ENCODE measurements at regions not wholly inside any gene's neighbourhood (a gene's known extent, or its start where the extent isn't known, plus 50 kb on each side); places are given as distances from the start of the nearest gene placed in this dataset.

DNA sequence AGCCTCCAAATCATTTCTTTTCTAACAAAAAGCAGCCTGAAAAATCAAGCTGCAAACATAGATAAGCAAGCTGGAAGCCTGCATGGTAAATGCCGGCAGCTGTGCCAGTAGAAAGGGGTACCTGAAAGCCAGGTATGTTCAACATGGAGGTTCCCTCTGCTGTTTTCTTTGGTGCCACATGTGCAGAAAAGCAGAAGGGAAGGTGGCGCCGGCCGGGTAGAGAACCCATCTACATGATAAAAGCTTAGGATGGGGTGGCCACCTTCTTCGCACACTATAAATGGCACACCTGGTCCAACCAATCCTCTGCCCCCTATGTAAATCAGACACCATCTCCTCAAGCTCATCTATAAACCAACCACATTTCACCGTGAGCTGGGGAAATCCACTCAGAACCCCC lies 268.9 kb upstream of the IRX2 start:
- Histone ChIP-seq H3K4me1 (ENCODE audit: control insufficient read depth in 1 of 2, low read depth in 2 of 2) (no peaks in the 10 kb centered on the region), H3K9me3 (no peaks in the 10 kb centered on the region), H3K27ac (no peak overlapping the region), H3K36me3 (no peaks in the 10 kb centered on the region), H3K4me3 (no peak overlapping the region), H3K27me3 (replicated peaks; ENCODE audit: insufficient read depth) (no peaks in the 10 kb centered on the region)
- no peak for ATAC-seq (ENCODE audit: insufficient number of reproducible peaks, low FRiP score, low read depth)
- TF ChIP-seq, protein P1, sequence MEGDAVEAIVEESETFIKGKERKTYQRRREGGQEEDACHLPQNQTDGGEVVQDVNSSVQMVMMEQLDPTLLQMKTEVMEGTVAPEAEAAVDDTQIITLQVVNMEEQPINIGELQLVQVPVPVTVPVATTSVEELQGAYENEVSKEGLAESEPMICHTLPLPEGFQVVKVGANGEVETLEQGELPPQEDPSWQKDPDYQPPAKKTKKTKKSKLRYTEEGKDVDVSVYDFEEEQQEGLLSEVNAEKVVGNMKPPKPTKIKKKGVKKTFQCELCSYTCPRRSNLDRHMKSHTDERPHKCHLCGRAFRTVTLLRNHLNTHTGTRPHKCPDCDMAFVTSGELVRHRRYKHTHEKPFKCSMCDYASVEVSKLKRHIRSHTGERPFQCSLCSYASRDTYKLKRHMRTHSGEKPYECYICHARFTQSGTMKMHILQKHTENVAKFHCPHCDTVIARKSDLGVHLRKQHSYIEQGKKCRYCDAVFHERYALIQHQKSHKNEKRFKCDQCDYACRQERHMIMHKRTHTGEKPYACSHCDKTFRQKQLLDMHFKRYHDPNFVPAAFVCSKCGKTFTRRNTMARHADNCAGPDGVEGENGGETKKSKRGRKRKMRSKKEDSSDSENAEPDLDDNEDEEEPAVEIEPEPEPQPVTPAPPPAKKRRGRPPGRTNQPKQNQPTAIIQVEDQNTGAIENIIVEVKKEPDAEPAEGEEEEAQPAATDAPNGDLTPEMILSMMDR (IDR thresholded peaks at IDR 0.05) = no peak
- DNase-seq (ENCODE audit: low spot score) = no peak

DNA sequence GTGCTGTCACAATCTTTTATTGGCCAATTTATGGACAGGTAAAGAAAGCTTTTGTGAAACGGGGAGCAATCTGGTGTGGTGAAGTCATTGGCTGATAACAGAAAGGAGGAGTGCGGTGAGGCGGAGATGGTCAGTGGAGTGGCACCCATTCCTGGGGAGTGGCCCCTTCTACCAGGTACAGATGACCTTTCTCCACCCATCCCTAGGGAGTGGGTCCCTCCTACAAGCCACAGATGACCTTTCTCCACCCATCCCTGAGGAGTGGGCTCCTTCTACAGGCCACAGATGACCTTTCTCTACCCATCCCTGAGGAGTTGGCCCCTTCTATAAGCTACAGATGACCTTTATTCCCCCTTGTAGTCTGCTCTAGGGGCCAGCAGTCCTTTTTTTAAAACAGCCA lies 267.6 kb upstream of the IRX2 start:
- ATAC-seq (ENCODE audit: insufficient number of reproducible peaks, low FRiP score, low read depth) (no peak), DNase-seq (ENCODE audit: low spot score) (no peak)
- Histone ChIP-seq H3K9me3 (no peaks in the 10 kb centered on the region), H3K4me3 (no peak overlapping the region), H3K36me3 (no peaks in the 10 kb centered on the region), H3K27ac (no peak overlapping the region), H3K4me1 (ENCODE audit: control insufficient read depth in 1 of 2, low read depth in 2 of 2) (no peaks in the 10 kb centered on the region), H3K27me3 (replicated peaks; ENCODE audit: insufficient read depth) (no peaks in the 10 kb centered on the region)
- TF ChIP-seq, protein P1 (IDR thresholded peaks at IDR 0.05) = no peak

DNA sequence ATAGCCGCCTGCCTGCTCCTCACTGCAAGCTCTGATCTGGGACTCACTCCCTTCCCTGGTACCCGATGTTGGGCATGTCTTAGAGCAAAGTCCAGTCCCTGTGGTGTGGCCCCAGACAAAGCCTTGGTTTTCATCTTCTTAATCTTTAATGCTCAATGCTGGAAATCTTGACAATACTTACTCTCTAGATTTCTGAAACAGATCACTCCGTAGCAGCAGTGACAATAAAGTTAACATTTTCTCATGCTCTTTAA lies 260.2 kb upstream of the IRX2 start:
- no peak for ATAC-seq (ENCODE audit: insufficient number of reproducible peaks, low FRiP score, low read depth)
- H3K36me3 ChIP-seq = no peaks in the 10 kb centered on the region
- no peak overlapping the region for H3K4me3 ChIP-seq
- no peaks in the 10 kb centered on the region for H3K4me1 ChIP-seq (ENCODE audit: control insufficient read depth in 1 of 2, low read depth in 2 of 2)
- no peaks in the 10 kb centered on the region for H3K9me3 ChIP-seq
- H3K27ac ChIP-seq = no peak overlapping the region
- TF ChIP-seq, protein P1 (IDR thresholded peaks at IDR 0.05) = no peak
- no peak for DNase-seq (ENCODE audit: low spot score)
- no peaks in the 10 kb centered on the region for H3K27me3 ChIP-seq (replicated peaks; ENCODE audit: insufficient read depth)

DNA sequence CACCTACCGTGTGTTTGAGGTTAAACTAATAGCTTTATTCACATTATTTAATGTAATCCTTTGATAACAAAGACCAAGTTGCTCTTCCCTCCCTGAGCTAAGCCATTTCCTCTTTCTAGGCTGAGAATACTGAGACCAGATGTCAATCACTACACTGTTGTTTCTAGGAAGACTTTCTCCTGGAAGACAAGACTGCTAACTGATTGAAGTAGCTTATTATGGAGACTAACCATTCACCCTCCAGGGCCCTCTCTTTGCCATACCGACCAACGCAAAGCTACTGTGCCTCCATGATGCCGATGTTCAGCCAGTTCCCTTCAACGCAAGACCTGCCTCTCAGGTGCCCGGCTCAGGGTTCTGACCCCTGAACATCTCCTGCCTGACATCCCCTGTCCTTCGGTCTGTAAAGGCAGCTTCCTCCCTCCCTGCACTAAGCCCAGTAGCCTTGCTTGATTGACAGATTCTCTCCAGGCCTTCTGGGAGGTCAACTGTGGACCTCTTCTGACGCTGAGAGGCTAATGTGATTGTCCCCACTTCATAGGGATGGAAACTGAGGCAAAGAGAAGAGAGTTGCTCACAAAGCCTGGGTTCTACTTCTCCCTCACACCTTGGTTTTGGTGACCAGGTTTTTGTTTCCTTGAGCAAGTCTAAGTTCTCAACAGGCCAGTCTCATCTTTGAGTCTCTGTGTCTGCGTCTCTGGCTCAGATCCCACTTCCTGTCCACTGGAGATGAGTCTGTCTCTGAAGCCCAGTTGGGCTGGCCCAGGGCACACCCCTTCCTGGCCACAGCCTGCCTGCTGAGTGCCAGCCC lies 259.7 kb upstream of the IRX2 start:
- Histone ChIP-seq H3K9me3 (no peaks in the 10 kb centered on the region), H3K27ac (no peak overlapping the region), H3K36me3 (no peaks in the 10 kb centered on the region), H3K4me3 (no peak overlapping the region), H3K4me1 (ENCODE audit: control insufficient read depth in 1 of 2, low read depth in 2 of 2) (no peaks in the 10 kb centered on the region), H3K27me3 (replicated peaks; ENCODE audit: insufficient read depth) (no peaks in the 10 kb centered on the region)
- DNase-seq (ENCODE audit: low spot score) (no peak), ATAC-seq (ENCODE audit: insufficient number of reproducible peaks, low FRiP score, low read depth) (no peak)
- TF ChIP-seq, protein P1 (IDR thresholded peaks at IDR 0.05) = no peak

DNA sequence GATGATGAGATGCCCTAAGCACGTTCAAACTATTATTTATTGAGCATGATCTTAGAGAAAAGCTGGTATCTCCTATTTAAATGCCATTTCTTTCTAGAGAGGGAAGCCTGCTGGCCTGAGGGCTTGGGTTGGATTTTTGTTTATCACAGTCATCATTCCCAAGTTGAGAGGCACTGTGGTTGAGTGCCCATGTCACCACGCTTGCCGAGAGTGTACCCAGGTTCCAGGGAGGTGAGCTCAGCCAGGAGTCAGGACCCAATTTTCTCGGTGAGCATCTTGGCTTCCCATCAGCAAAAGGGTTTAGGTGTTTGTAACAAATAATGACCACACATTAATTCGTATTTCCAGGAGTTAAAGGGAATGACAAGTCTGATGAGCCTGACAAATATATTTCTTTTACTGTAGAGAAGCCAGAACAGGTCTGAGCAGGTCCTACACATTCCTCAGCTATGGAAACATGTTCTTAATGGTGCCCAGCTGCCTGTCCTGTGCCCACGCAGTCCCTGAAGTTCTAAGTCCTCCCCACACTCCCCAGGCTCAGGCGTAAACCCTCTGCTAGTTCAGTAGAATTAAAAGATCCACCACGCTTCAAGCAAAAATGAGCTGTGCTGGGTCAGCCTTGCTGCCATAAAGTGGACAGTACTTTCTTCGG lies 258.9 kb upstream of the IRX2 start:
- H3K9me3 ChIP-seq = no peaks in the 10 kb centered on the region
- no peaks in the 10 kb centered on the region for H3K36me3 ChIP-seq
- no peak overlapping the region for H3K4me3 ChIP-seq
- H3K4me1 ChIP-seq (ENCODE audit: control insufficient read depth in 1 of 2, low read depth in 2 of 2) = no peaks in the 10 kb centered on the region
- H3K27me3 ChIP-seq (replicated peaks; ENCODE audit: insufficient read depth) = no peaks in the 10 kb centered on the region
- H3K27ac ChIP-seq = no peak overlapping the region
- ATAC-seq (ENCODE audit: insufficient number of reproducible peaks, low FRiP score, low read depth) (no peak), DNase-seq (ENCODE audit: low spot score) (no peak)
- TF ChIP-seq, protein P1 (IDR thresholded peaks at IDR 0.05) = no peak
